ENCODE measurements at regions not wholly inside any gene's neighbourhood (a gene's known extent, or its start where the extent isn't known, plus 50 kb on each side); places are given as distances from the start of the nearest gene placed in this dataset.

DNA sequence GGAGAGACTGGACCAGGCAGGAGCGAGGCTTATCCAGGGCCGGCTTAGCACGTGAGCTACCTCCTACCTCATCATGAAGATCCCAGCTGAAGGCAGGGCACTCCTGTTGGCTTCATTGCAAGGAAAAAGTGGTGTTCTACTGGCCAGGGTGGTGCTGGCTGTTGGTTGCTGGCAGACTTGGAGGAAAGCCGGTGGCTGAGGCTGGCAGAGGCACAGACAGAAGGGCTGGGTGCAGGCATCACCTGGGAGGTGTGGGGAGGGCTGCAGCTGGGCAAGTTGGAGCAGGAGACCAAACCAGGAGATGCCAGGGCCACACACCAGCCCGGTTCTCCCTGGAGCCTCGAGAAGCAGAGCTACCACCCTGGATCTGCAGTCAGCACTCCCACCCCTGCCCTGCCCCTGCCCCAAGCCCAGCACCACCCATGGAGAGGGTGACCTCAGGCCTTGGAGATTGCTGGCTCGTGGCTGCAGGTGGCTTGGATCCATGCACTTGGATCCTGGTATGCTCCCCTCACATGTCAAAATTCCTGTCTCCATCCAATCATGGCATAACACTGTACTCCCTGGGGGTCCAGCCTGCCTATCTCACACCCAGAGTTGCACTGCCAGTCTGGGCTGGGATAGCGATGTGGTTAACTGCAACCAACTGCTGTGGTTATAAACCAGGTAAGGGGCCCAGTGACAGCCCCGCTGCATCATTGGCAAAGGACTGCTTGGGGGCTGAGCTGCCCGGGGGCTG is 49.7 kb downstream of the GLI2 start:
- no peak overlapping the region for H3K4me3 ChIP-seq
- TF ChIP-seq, protein P1, sequence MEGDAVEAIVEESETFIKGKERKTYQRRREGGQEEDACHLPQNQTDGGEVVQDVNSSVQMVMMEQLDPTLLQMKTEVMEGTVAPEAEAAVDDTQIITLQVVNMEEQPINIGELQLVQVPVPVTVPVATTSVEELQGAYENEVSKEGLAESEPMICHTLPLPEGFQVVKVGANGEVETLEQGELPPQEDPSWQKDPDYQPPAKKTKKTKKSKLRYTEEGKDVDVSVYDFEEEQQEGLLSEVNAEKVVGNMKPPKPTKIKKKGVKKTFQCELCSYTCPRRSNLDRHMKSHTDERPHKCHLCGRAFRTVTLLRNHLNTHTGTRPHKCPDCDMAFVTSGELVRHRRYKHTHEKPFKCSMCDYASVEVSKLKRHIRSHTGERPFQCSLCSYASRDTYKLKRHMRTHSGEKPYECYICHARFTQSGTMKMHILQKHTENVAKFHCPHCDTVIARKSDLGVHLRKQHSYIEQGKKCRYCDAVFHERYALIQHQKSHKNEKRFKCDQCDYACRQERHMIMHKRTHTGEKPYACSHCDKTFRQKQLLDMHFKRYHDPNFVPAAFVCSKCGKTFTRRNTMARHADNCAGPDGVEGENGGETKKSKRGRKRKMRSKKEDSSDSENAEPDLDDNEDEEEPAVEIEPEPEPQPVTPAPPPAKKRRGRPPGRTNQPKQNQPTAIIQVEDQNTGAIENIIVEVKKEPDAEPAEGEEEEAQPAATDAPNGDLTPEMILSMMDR (IDR thresholded peaks at IDR 0.05) = no peak
- no peak for DNase-seq (ENCODE audit: low spot score)
- H3K27ac ChIP-seq = no peak overlapping the region

DNA sequence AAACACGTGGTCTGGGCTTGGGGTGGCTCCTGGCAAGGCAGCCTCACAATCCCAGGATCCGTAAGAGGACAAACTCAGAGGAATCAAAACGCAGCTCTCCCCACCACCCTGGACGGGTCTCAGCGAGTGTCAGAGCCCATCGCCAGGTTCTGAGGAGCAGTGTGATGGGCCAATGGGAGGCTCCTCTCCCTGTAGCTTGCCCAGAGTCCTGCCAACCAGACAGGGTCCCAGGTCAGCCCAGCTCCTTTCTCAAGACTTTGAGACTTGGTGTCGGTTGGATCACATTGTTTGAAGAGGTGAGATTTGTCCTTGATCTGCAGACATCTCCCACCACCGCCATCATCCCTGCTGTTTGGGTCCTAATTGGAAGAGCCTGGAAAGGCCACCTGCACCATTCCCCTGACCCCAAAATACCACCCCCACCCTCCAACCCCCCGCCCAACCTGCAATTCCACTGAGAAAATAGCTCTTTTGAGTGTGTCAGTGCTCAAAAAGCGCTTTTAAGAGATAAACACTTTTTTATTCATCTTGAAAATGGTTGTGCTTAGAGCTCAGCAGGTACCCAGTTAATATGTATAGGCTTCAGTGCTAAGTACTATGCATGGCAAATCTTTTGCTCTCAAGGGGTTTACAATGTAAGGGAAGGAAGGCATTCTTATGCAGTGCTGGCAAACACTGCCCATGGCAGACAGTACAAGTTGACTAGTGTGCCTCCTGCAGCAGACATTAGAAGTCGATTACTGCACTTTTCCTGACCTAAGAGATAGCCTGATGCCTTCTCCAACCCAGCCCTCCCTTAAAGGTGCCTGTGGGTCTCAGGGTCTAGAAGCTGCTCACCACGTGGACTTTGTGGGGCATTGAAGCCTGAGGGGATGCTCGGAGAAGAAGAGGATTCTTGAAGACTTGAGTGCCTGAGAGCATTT is 50.6 kb downstream of the GLI2 start:
- Histone ChIP-seq H3K27ac (no peak overlapping the region), H3K4me3 (no peak overlapping the region)
- DNase-seq (ENCODE audit: low spot score) = no peak
- TF ChIP-seq, protein P1 (IDR thresholded peaks at IDR 0.05) = no peak

DNA sequence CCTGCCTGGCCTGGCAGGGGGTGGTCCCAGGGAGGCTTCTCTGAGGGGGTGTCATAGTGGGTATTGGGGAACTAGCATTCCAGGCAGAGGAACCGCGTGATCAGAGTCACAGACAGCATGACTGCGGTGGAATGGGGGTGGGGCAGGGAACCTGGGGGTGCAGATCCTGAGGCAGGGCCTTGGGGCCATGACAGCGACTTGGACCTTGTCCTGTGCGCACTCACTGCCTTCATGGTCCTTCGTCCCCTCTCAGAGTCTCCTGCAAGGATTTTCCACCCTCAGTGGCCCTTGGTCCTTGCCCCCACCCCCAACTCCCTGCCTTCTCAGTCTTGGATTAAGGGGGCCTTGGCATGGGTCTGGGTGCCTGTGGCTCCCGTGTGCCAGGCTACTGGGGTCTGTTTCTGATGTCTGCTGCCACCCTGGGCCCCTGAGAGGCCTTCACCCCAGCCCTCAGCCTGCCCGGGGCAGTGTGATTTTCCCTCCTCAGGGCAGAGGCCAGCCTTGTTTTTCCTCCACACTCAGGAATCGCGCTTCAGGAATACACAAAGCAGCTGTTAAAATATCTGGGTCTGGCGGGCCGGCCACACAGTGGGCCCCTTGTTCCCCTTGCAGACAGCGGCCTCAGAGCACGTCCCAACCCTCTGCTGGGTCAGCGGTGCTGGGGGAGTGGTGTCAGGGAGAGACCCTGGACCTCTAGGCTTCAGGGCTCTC is 51.6 kb downstream of the GLI2 start:
- DNase-seq (ENCODE audit: low spot score) = no peak
- TF ChIP-seq, protein P1 (IDR thresholded peaks at IDR 0.05) = no peak
- H3K4me3 ChIP-seq = no peak overlapping the region
- H3K27ac ChIP-seq = no peak overlapping the region

DNA sequence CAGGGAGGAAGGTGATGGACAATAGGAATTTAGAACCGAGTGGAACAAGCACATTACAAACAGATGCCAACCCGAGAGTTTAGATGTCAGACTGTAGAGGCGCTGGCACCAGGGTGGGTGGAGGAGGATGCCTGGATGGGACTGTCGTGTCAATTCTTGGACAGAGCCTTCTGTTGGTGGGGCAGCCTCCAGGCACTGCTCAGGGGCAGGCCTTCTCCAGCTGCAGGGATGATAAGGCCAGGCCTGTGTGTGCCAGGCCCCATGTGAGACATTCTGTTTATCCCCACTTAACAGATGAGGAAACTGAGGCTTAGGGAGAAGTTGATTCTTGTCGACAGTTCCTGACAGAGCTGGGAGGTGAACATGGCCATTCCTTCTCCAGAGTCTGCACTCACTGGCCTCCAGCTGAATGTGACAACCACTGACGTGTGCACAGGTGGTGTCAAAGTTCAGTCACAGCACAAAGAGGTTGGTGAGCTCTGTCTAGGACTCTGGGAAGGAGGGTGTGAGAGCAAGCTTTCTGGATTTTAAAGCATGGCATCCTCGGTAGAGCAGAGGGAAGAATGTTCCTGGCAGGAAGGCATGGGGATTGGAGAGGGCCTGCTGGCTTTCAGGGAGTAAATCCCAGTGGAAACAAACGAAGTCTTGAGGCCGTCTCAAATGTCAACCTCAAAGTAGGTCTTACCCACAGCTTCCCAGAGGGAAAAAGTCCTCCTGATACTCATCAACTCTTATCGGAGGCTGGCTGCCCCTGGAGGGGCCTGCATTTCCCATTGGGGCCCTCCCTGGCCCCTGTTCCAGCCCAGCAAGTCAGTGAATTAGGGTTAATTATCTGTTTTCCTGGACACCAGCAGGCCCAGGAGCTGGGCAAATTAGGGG is 52.4 kb downstream of the GLI2 start:
- TF ChIP-seq, protein P1 (IDR thresholded peaks at IDR 0.05) = no peak
- H3K27ac ChIP-seq = no peak overlapping the region
- DNase-seq (ENCODE audit: low spot score) = no peak
- no peak overlapping the region for H3K4me3 ChIP-seq

DNA sequence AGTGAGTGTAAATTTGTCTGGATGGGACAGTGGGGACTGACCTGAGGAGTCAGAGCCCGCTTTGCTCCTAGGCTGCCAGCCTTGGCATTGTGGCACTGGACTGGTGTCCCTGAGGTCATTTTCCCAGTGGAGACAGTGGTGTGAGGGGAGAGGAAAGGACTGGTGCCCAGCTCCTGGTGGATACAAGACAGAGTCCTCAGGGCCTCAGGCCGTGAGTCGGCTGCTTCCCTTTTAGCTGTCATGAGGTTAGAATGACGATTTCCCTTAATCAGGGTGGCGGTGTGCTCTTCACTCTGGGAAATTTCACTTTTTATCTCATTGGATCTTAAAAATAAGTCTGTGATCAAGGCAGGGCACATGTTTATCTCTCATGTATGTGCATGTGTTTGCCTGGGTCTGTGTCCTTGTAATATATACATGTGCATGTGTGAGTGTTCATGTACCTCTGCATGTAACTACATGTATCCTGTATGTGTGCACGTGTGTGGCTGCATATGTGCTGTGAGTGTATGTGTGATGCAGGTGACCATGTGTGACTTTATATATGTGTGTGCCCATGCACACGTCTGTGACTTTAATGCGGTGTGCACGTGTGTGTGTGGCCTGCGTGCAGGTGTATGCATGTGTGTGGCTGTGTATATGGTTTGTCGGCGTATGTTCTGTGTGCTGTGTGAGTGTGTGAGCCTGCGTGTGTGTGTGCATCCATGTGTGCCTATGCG is 55.7 kb downstream of the GLI2 start:
- no peak for DNase-seq (ENCODE audit: low spot score)
- Histone ChIP-seq H3K4me3 (no peak overlapping the region), H3K27ac (no peak overlapping the region)
- TF ChIP-seq, protein P1 (IDR thresholded peaks at IDR 0.05) = no peak

DNA sequence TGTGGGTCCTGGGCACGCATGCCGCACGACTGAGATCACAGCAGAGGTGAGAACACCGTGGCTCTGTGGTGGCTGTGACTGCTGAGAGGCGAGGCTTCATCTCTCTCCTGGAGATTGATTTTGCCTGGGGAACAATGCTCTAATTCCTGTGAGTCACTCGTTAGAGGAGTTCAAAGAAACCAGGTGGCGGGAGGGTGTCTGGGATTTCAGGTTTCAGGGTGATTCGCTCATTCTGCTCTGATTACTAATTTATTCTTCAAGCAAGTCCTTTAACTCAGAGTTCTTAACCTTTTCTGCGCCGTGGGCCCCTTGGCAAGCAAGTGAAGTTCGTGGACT is 56.3 kb downstream of the GLI2 start:
- no peak for DNase-seq (ENCODE audit: low spot score)
- no peak overlapping the region for H3K4me3 ChIP-seq
- TF ChIP-seq, protein P1 (IDR thresholded peaks at IDR 0.05) = no peak
- no peak overlapping the region for H3K27ac ChIP-seq

Data from coronary artery (tissue), 2 donors.